ENCODE measurements at regions not wholly inside any gene's neighbourhood (a gene's known extent, or its start where the extent isn't known, plus 50 kb on each side); places are given as distances from the start of the nearest gene placed in this dataset.
A peak's percentile ranks its signal among the peaks of the same experiment; 100 is the strongest.

DNA sequence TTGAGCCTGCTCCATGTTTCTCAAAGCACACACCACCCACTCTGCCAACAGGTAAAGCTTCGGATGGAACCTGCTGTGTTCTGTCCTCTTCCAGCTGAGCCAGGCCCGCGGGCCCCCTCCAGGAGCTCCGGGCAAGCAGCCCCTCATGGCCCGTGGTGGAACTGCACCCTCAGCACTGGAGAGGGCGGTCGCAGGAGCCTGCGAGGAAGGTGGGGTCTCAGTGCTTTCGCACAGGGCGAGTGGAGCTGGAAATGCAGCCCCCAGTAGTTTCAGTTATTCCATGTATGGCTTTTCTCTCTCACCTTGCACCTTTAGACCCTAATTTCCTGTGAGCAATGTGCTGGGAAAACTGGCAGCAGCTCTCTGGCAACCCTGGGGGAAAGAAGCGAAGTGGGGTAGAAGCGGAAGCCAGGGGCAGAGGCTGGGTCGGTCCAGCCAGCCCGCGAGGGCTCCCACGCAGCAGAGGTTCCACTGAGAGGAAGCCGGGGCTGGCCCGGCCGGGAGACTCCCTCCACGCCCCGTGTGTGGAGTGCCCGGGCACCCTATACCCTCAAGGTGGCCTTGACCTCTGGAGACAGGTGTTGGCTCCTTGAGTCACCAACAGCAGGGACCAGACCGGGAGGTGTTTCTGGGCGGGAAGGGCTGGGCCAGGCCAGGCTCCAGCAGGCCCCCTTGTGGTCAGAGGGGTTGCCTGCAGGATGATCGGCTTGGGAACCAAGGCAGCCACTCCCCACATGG is 119.9 kb upstream of the TMEM45B start:
- TF ChIP-seq, protein P1, sequence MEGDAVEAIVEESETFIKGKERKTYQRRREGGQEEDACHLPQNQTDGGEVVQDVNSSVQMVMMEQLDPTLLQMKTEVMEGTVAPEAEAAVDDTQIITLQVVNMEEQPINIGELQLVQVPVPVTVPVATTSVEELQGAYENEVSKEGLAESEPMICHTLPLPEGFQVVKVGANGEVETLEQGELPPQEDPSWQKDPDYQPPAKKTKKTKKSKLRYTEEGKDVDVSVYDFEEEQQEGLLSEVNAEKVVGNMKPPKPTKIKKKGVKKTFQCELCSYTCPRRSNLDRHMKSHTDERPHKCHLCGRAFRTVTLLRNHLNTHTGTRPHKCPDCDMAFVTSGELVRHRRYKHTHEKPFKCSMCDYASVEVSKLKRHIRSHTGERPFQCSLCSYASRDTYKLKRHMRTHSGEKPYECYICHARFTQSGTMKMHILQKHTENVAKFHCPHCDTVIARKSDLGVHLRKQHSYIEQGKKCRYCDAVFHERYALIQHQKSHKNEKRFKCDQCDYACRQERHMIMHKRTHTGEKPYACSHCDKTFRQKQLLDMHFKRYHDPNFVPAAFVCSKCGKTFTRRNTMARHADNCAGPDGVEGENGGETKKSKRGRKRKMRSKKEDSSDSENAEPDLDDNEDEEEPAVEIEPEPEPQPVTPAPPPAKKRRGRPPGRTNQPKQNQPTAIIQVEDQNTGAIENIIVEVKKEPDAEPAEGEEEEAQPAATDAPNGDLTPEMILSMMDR (IDR thresholded peaks at IDR 0.05; ENCODE audit: low read depth, low read length) = peak; percentile 68
- TF ChIP-seq POLR2A (IDR thresholded peaks at IDR 0.05; ENCODE audit: extremely low read depth, insufficient read length) = no peak

All from NB4 (cell line).